GM12878 (cell line): ENCODE measurements at regions not wholly inside any gene's neighbourhood (a gene's known extent, or its start where the extent isn't known, plus 50 kb on each side); places are given as distances from the start of the nearest gene placed in this dataset.

Experiments
- ATAC-seq: fragments of 200-7000 bp; cut with Tn5 transposase; 3 replicates; pipeline ENCODE4 v1.9.1; 2020; ENCODE audit warnings: mild to moderate bottlenecking, moderate library complexity
- BruUV-seq: library from RNA; stranded (reverse); fragments of 400-500 nt; replicated peaks from 2 replicates; lab custom pipeline; 2021; lab: Mats Ljungman, UMichigan
- CTCF ChIA-PET: fragments of 300-600 bp; sonication (Branson Sonifier 250); formaldehyde crosslinking; extraction: SDS; loops from one replicate; lab custom pipeline; 2021; ENCODE audit warnings: inconsistent platforms; lab: Yijun Ruan, JAX
- POLR2A ChIA-PET: fragments of 350-600 bp; formaldehyde crosslinking; extraction: SDS; loops from one replicate; lab custom pipeline; 2021; ENCODE audit warnings: inconsistent platforms; lab: Charles Lee
- RAD21 ChIA-PET: fragments of 300-600 bp; sonication (Branson Sonifier 250); formaldehyde crosslinking; loops from one replicate; lab custom pipeline; 2023; ENCODE audit warnings: antibody characterized with exemption; ENCODE audit not compliant: unreplicated experiment; lab: Charles Lee
- SMC1A ChIA-PET: fragments of 300-600 bp; sonication (Branson Sonifier 250); formaldehyde crosslinking; loops from one replicate; lab custom pipeline; 2023; ENCODE audit not compliant: unreplicated experiment, uncharacterized antibody; lab: Charles Lee
- DNase-seq: peaks from one replicate; pipeline ENCODE4 v3.0.0-alpha.2; 2011; ENCODE audit warnings: low read depth, low spot score
- FAIRE-seq: peaks from 3 replicates; lab custom pipeline; 2011; peaks lifted over from hg19 to GRCh38; lab: Jason Lieb, UNC
- H2AFZ ChIP-seq: 2 replicates; pipeline ENCODE4 v1.6.0; 2011; ENCODE audit warnings: low read depth, low read length, control low read depth; ENCODE audit not compliant: control insufficient read depth
- H3K27ac ChIP-seq: 2 replicates; pipeline ENCODE4 v1.5.1; 2011; ENCODE audit warnings: control low read depth; ENCODE audit not compliant: control insufficient read depth, insufficient read depth
- H3K27me3 ChIP-seq, 2 experiments: replicated peaks in 1 of 2; 2 replicates each; pipeline versions ENCODE4 v1.6.0 to v1.6.1; 2011; ENCODE audit warnings: low read length in 1 of 2; ENCODE audit not compliant: control insufficient read depth in 2 of 2, insufficient read depth in 2 of 2
- H3K36me3 ChIP-seq, 2 experiments: 2 replicates each; pipeline ENCODE4 v1.5.1; 2011; ENCODE audit warnings: low read length in 1 of 2; ENCODE audit not compliant: control insufficient read depth in 2 of 2, insufficient read depth in 2 of 2
- H3K4me1 ChIP-seq: 2 replicates; pipeline ENCODE4 v1.6.1; 2011; ENCODE audit warnings: mild to moderate bottlenecking, low read length, moderate library complexity, mixed read lengths; ENCODE audit not compliant: control insufficient read depth, insufficient read depth
- H3K4me2 ChIP-seq: 2 replicates; pipeline ENCODE4 v1.6.0; 2011; ENCODE audit warnings: control low read depth; ENCODE audit not compliant: control insufficient read depth, insufficient read depth
- H3K4me3 ChIP-seq: fragments of 200-600 bp; sonication (generic); 2 replicates; pipeline ENCODE4 v1.5.1; 2016
- H3K79me2 ChIP-seq: 2 replicates; pipeline ENCODE4 v1.6.0; 2011; ENCODE audit warnings: low read length; ENCODE audit not compliant: control insufficient read depth, insufficient read depth
- H3K9ac ChIP-seq: 2 replicates; pipeline ENCODE4 v1.8.0; 2011; ENCODE audit warnings: low read length, control low read depth, mixed read lengths; ENCODE audit not compliant: control insufficient read depth, insufficient read depth
- H3K9me3 ChIP-seq: replicated peaks from 3 replicates; pipeline ENCODE4 v1.5.1; 2011; ENCODE audit warnings: mild to moderate bottlenecking, low read length; ENCODE audit not compliant: control insufficient read depth, insufficient read depth
- H4K20me1 ChIP-seq: 2 replicates; pipeline ENCODE4 v1.6.0; 2011; ENCODE audit not compliant: control insufficient read depth, insufficient read depth
- EP300 ChIP-seq, 2 experiments: fragments of 150-350 bp in 1 of 2; IDR thresholded peaks; 2 replicates each; pipeline ENCODE4 v1.6.1; 2011 to 2012; ENCODE audit warnings: low read depth in 2 of 2, low read length in 2 of 2, borderline replicate concordance in 1 of 2, improper control_type of control experiment in 1 of 2, inconsistent platforms in 1 of 2; ENCODE audit not compliant: control insufficient read depth in 1 of 2
- HDGF ChIP-seq: fragments of 450-650 bp; IDR thresholded peaks from 2 replicates; pipeline ENCODE4 v1.6.1; 2016; ENCODE audit warnings: antibody characterized with exemption
- IRF4 ChIP-seq: IDR thresholded peaks from 2 replicates; pipeline ENCODE4 v1.6.1; 2011; ENCODE audit warnings: low read depth, low read length
- LARP7 ChIP-seq: fragments of 450-650 bp; IDR thresholded peaks from 2 replicates; pipeline ENCODE4 v1.6.1; 2017; ENCODE audit warnings: mild to moderate bottlenecking
- PBX3 ChIP-seq: IDR thresholded peaks from 2 replicates; pipeline ENCODE4 v1.6.1; 2011; ENCODE audit warnings: mild to moderate bottlenecking, low read depth, low read length, moderate library complexity; ENCODE audit not compliant: insufficient replicate concordance
- SMARCA5 ChIP-seq: fragments of 450-650 bp; IDR thresholded peaks from 2 replicates; pipeline ENCODE4 v1.6.1; 2017; ENCODE audit warnings: mild to moderate bottlenecking
- SRF ChIP-seq, 2 experiments: IDR thresholded peaks; 2 replicates each; pipeline ENCODE4 v1.6.1; 2011; ENCODE audit warnings: low read depth in 2 of 2, low read length in 2 of 2, mild to moderate bottlenecking in 1 of 2, moderate library complexity in 1 of 2
- ZNF384 ChIP-seq: IDR thresholded peaks from 2 replicates; pipeline ENCODE4 v1.6.1; 2012; ENCODE audit warnings: low read depth, mild to moderate bottlenecking, low read length, improper control_type of control experiment, borderline replicate concordance
- WGBS: methylation state at CpG from one replicate; pipeline ENCODE4 v1.1.6; 2016; ENCODE audit warnings: low lambda C conversion rate; ENCODE audit not compliant: insufficient replicate concordance, insufficient coverage; ENCODE audit errors: missing lambda C conversion rate; 5-methylcytosine and 5-hydroxymethylcytosine counted together
- in situ Hi-C: fragments of 300-500 bp; cut with MboI; formaldehyde crosslinking; loops from 9 replicates; pipeline ENCODE4 v1.14.3; 2018; ENCODE audit warnings: mixed read lengths
- intact Hi-C: fragments of 100-400 bp; cut with micrococcal nuclease; formaldehyde crosslinking; loops from one replicate; pipeline ENCODE4 v1.14.2; 2022; ENCODE audit not compliant: unreplicated experiment
- TF ChIP-seq, protein P1 (sequence below): IDR thresholded peaks from 2 replicates; pipeline ENCODE4 v1.6.1; 2011; ENCODE audit warnings: borderline replicate concordance, low read depth, mild to moderate bottlenecking, moderate library complexity, mixed read lengths, low read length; ENCODE audit not compliant: insufficient read depth; ENCODE audit errors: extremely low read length
- TF ChIP-seq, protein P2 (sequence below): fragments of 450-650 bp; IDR thresholded peaks from 2 replicates; pipeline ENCODE4 v1.6.1; 2017; ENCODE audit warnings: borderline replicate concordance

GRCh38 chr5:106739127-106739526 lies 931.6 kb downstream of the EFNA5 start:
- in situ Hi-C loops = no loop called here
- POLR2A ChIA-PET = no interaction called here
- CTCF ChIA-PET = no interaction called here
- BruUV-seq = no TSS peak
- FAIRE-seq (no peak), ATAC-seq (no peak), DNase-seq (no peak)
- Histone ChIP-seq H2AFZ (no peak overlapping the region), H3K27me3 (no peaks in the 10 kb centered on the region), H3K9ac (no peak overlapping the region), H3K27ac (no peak overlapping the region), H3K36me3 (no peaks in the 10 kb centered on the region), H3K79me2 (no peaks in the 10 kb centered on the region), H3K4me2 (no peak overlapping the region), H4K20me1 (no peaks in the 10 kb centered on the region), H3K4me1 (no peaks in the 10 kb centered on the region), H3K9me3 (no peaks in the 10 kb centered on the region), H3K4me3 (no peak overlapping the region)
- 2% methylated on average over 2 of the region's 2 CpGs for WGBS
- intact Hi-C loops = no loop called here
- SMC1A ChIA-PET = interaction anchor here (1.2 kb wide), 1 partner anchor 10 kb away, joined by 4 read pairs; no protein-coding TSS in a partner anchor
- TF ChIP-seq HDGF (no peak), EP300 (IDR thresholded peaks at IDR 0.05; ENCODE audit: borderline replicate concordance in 1 of 2, control insufficient read depth in 1 of 2, low read depth in 2 of 2, low read length in 2 of 2) (no peak), ZNF384 (no peak), SMARCA5 (no peak), SRF (IDR thresholded peaks at IDR 0.05; ENCODE audit: low read depth in 2 of 2, low read length in 2 of 2) (no peak), LARP7 (no peak), PBX3 (no peak), IRF4 (no peak)
- TF ChIP-seq, protein P1, sequence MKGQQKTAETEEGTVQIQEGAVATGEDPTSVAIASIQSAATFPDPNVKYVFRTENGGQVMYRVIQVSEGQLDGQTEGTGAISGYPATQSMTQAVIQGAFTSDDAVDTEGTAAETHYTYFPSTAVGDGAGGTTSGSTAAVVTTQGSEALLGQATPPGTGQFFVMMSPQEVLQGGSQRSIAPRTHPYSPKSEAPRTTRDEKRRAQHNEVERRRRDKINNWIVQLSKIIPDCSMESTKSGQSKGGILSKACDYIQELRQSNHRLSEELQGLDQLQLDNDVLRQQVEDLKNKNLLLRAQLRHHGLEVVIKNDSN = no peak
- TF ChIP-seq, protein P2, sequence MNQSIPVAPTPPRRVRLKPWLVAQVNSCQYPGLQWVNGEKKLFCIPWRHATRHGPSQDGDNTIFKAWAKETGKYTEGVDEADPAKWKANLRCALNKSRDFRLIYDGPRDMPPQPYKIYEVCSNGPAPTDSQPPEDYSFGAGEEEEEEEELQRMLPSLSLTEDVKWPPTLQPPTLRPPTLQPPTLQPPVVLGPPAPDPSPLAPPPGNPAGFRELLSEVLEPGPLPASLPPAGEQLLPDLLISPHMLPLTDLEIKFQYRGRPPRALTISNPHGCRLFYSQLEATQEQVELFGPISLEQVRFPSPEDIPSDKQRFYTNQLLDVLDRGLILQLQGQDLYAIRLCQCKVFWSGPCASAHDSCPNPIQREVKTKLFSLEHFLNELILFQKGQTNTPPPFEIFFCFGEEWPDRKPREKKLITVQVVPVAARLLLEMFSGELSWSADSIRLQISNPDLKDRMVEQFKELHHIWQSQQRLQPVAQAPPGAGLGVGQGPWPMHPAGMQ = no peak
- RAD21 ChIA-PET = no interaction called here
